Esophagus squamous epithelium (tissue), 5 donors: ENCODE measurements at regions not wholly inside any gene's neighbourhood (a gene's known extent, or its start where the extent isn't known, plus 50 kb on each side); places are given as distances from the start of the nearest gene placed in this dataset.
"Not testable (repeated sequence)": the region's sequence is repeated elsewhere in the genome, so short reads cannot be mapped to it uniquely, and the experiment has no call there.

Experiments used
- DNase-seq: peaks from one replicate; lab custom pipeline; 2025; lab: John Stamatoyannopoulos, UW
- H3K27ac ChIP-seq, 4 donors: fragments of 200-600 bp; sonication (generic); one replicate each; pipeline ENCODE4 v1.5.1; 2016 to 2019; ENCODE audit warnings: mild to moderate bottlenecking in 1 of 4
- H3K27me3 ChIP-seq, 4 donors: fragments of 200-600 bp; sonication (generic); 1 replicate in 3 of 4; 2 replicates in 1 of 4; pipeline versions ENCODE4 v1.5.1 to v1.6.0; 2017 to 2021; ENCODE audit warnings: antibody characterized with exemption in 1 of 4
- H3K36me3 ChIP-seq, 3 donors: fragments of 200-600 bp; sonication (generic); one replicate each; pipeline ENCODE4 v1.5.1; 2016 to 2019
- H3K4me1 ChIP-seq, 3 donors: fragments of 200-600 bp; sonication (generic); one replicate each; pipeline ENCODE4 v1.5.1; 2017 to 2019
- H3K4me3 ChIP-seq, 4 donors: fragments of 200-600 bp; sonication (generic); 1 replicate in 3 of 4; 2 replicates in 1 of 4; pipeline ENCODE4 v1.5.1; 2016 to 2019; ENCODE audit warnings: mild to moderate bottlenecking in 2 of 4, moderate library complexity in 1 of 4
- H3K9me3 ChIP-seq, 3 donors: fragments of 200-600 bp; sonication (generic); one replicate each; pipeline ENCODE4 v1.5.1; 2016 to 2019
- CTCF ChIP-seq, 6 experiments: fragments of 450-650 bp in 4 of 6; fragments of 200-600 bp in 2 of 6; sonication (generic) in 2 of 6; IDR thresholded peaks; one replicate each; pipeline ENCODE4 v1.5.1; 2016 to 2019; ENCODE audit warnings: antibody characterized with exemption in 6 of 6, mild to moderate bottlenecking in 4 of 6, moderate library complexity in 4 of 6
- POLR2A ChIP-seq, 4 donors: fragments of 450-650 bp; IDR thresholded peaks; one replicate each; pipeline ENCODE4 v1.6.1; 2017; ENCODE audit warnings: antibody characterized with exemption in 4 of 4, mild to moderate bottlenecking in 4 of 4, moderate library complexity in 3 of 4
- WGBS, 2 donors: methylation state at CpG; one replicate each; pipeline ENCODE4 v1.1.5; 2018; 5-methylcytosine and 5-hydroxymethylcytosine counted together
- intact Hi-C: fragments of 100-400 bp; cut with DNase I; formaldehyde crosslinking; loops from one replicate; pipeline ENCODE4 v1.15.0; 2022
- donor health status: DM: yes; HTN: yes; CAD: no.

- WGBS, 2 donors = 3 to 33% methylated on average over 3 to 4 of the region's 4 CpGs
- Histone ChIP-seq H3K4me3 (no peak overlapping the region), H3K27ac (peak overlapping the region; percentile 14 to 52 (median 32)), H3K9me3 (no peaks in the 10 kb centered on the region), H3K36me3 (no peaks in the 10 kb centered on the region), H3K4me1 (peaks cover 0 to 79% (median 19%) of the 10 kb centered on the region in 3 donors), H3K27me3 (no peaks in the 10 kb centered on the region)
- no peak for DNase-seq
- TF ChIP-seq POLR2A (IDR thresholded peaks at IDR 0.05) (no peak), CTCF (IDR thresholded peaks at IDR 0.05) (no peak)
- intact Hi-C loops = no loop called here
Observed at GRCh38 chrX:45803383-45803921, 602.8 kb upstream of the DIPK2B start.

- Histone ChIP-seq H3K36me3 (no peaks in the 10 kb centered on the region), H3K4me1 (peaks cover 0 to 60% (median 6%) of the 10 kb centered on the region in 3 donors), H3K27ac (peak overlapping the region; percentile 18 to 58 (median 40)), H3K4me3 (peak overlapping the region in 1 of 4 donors; percentile 0), H3K27me3 (no peaks in the 10 kb centered on the region), H3K9me3 (no peaks in the 10 kb centered on the region)
- TF ChIP-seq POLR2A (IDR thresholded peaks at IDR 0.05) = no peak
- TF ChIP-seq CTCF (IDR thresholded peaks at IDR 0.05) = peak in 4 of 6 experiments; percentile 13 to 34 (median 27)
- intact Hi-C loops = no loop called here
- 24 to 25% methylated on average over 6 of the region's 6 CpGs for WGBS, 2 donors
- DNase-seq = no peak
Observed at GRCh38 chrX:45801554-45801953, 600.9 kb upstream of the DIPK2B start.

GRCh38 chrX:45800746-45801453, 600.2 kb upstream of the DIPK2B start:
- peaks cover 0 to 54% (median 3%) of the 10 kb centered on the region in 3 donors for H3K4me1 ChIP-seq
- intact Hi-C loops, H3K27me3 ChIP-seq, DNase-seq, H3K9me3 ChIP-seq, H3K36me3 ChIP-seq: not testable (repeated sequence)
- WGBS, 2 donors = 25 to 52% methylated on average over 8 to 10 of the region's 16 CpGs
- peak overlapping the region; percentile 18 to 58 (median 40) for H3K27ac ChIP-seq
- H3K4me3 ChIP-seq = peak overlapping the region in 1 of 4 donors; percentile 0

GRCh38 chrX:45799576-45799975, 598.9 kb upstream of the DIPK2B start:
- no peaks in the 10 kb centered on the region for H3K36me3 ChIP-seq
- peaks cover 0 to 52% (median 3%) of the 10 kb centered on the region in 3 donors for H3K4me1 ChIP-seq
- no peaks in the 10 kb centered on the region for H3K27me3 ChIP-seq
- DNase-seq = no peak
- WGBS, 2 donors = 34 to 49% methylated on average over 3 to 4 of the region's 6 CpGs
- TF ChIP-seq CTCF (IDR thresholded peaks at IDR 0.05) = no peak
- no peak for TF ChIP-seq POLR2A (IDR thresholded peaks at IDR 0.05)
- H3K4me3 ChIP-seq = peak overlapping the region in 1 of 4 donors; percentile 22
- no peaks in the 10 kb centered on the region for H3K9me3 ChIP-seq
- peak overlapping the region; percentile 30 to 62 (median 46) for H3K27ac ChIP-seq
- intact Hi-C loops = no loop called here

- no peak for DNase-seq
- H3K4me1 ChIP-seq = peaks cover 0 to 26% (median under 1%) of the 10 kb centered on the region in 3 donors
- TF ChIP-seq POLR2A (IDR thresholded peaks at IDR 0.05) = no peak
- no peak for TF ChIP-seq CTCF (IDR thresholded peaks at IDR 0.05)
- H3K4me3 ChIP-seq = no peak overlapping the region
- H3K36me3 ChIP-seq = no peaks in the 10 kb centered on the region
- H3K27ac ChIP-seq = no peak overlapping the region
- peaks cover 0 to 2% (median 0%) of the 10 kb centered on the region in 4 donors for H3K27me3 ChIP-seq
- intact Hi-C loops = no loop called here
- H3K9me3 ChIP-seq = no peaks in the 10 kb centered on the region
Observed at GRCh38 chrX:45795546-45795945, 594.9 kb upstream of the DIPK2B start.
